ENCODE measurements at regions not wholly inside any gene's neighbourhood (a gene's known extent, or its start where the extent isn't known, plus 50 kb on each side); places are given as distances from the start of the nearest gene placed in this dataset.

- CTCF ChIA-PET (ENCODE audit: partially characterized antibody) = no interaction called here
- no peak overlapping the region for H3K18ac ChIP-seq (ENCODE audit: extremely low read depth, low read length)
- no peaks in the 10 kb centered on the region for H3K9me3 ChIP-seq (ENCODE audit: insufficient read depth in 2 of 2, low read depth in 1 of 2, low read length in 1 of 2)
- FAIRE-seq = no peak
- H2AK5ac ChIP-seq (ENCODE audit: low read depth, low read length) = no peak overlapping the region
- 86% methylated on average over 1 of the region's 1 CpG; no CpG with 5 or more reads in 1 of the 2 experiments for WGBS, 2 experiments (ENCODE audit: extremely low coverage in 1 of 2, insufficient coverage in 1 of 2, insufficient read length in 1 of 2, insufficient replicate concordance in 2 of 2, low coverage in 1 of 2, low lambda C conversion rate in 2 of 2, missing lambda C conversion rate in 1 of 2)
- no peaks in the 10 kb centered on the region for H3K23me2 ChIP-seq (ENCODE audit: low read depth, low read length)
- no peak overlapping the region for H3K23ac ChIP-seq (ENCODE audit: insufficient read length)
- H3K9ac ChIP-seq (replicated peaks in 1 of 4; ENCODE audit: extremely low read depth in 1 of 4, low read depth in 3 of 4, low read length in 3 of 4) = no peak overlapping the region
- no peak overlapping the region for H4K91ac ChIP-seq (replicated peaks; ENCODE audit: insufficient read length, low read length)
- no peak overlapping the region for H2BK5ac ChIP-seq (ENCODE audit: low read depth, low read length)
- no peak overlapping the region for H3K4me2 ChIP-seq (ENCODE audit: insufficient read depth in 1 of 2, low read depth in 2 of 2, low read length in 2 of 2)
- no peak for DNase-seq (ENCODE audit: low read depth in 1 of 2, low spot score in 2 of 2)
- no peaks in the 10 kb centered on the region for H3K79me2 ChIP-seq (ENCODE audit: control insufficient read depth in 1 of 2, insufficient read depth in 2 of 2, low read length in 2 of 2)
- no peak overlapping the region for H4K8ac ChIP-seq (ENCODE audit: extremely low read depth, insufficient read depth, low read length)
- H3K36me3 ChIP-seq (ENCODE audit: control insufficient read depth in 2 of 4, insufficient read depth in 4 of 4, low read length in 3 of 4) = no peaks in the 10 kb centered on the region
- no peak overlapping the region for H2BK20ac ChIP-seq (ENCODE audit: low read length)
- POLR2A ChIA-PET (ENCODE audit: partially characterized antibody) = no interaction called here
- no peak overlapping the region for H2BK120ac ChIP-seq (replicated peaks; ENCODE audit: low read depth, low read length)
- no peaks in the 10 kb centered on the region for H3K27me3 ChIP-seq (replicated peaks in 1 of 4; ENCODE audit: control insufficient read depth in 3 of 4, extremely low read depth in 1 of 4, insufficient read depth in 3 of 4, low read length in 3 of 4)
- H2AFZ ChIP-seq (ENCODE audit: low read length) = no peak overlapping the region
- H3K14ac ChIP-seq (ENCODE audit: insufficient read length) = no peak overlapping the region
- H3K4ac ChIP-seq (replicated peaks; ENCODE audit: insufficient read length, low read depth, low read length) = no peak overlapping the region
- no peak overlapping the region for H3K4me3 ChIP-seq (ENCODE audit: extremely low read depth in 1 of 4, insufficient read depth in 2 of 4, low read depth in 3 of 4, low read length in 4 of 4)
- H2BK15ac ChIP-seq (ENCODE audit: low read length) = no peak overlapping the region
- H2BK12ac ChIP-seq (ENCODE audit: low read depth, low read length) = no peak overlapping the region
- H3K27ac ChIP-seq (ENCODE audit: low read depth, low read length) = no peak overlapping the region
- no peaks in the 10 kb centered on the region for H4K20me1 ChIP-seq (replicated peaks in 1 of 2; ENCODE audit: control insufficient read depth in 1 of 2, insufficient read depth in 2 of 2, low read length in 2 of 2)
- H3K4me1 ChIP-seq (replicated peaks in 1 of 4; ENCODE audit: control insufficient read depth in 3 of 4, insufficient read depth in 4 of 4, low read length in 3 of 4) = no peaks in the 10 kb centered on the region
- no peaks in the 10 kb centered on the region for H3K79me1 ChIP-seq (ENCODE audit: low read depth, low read length)
- H4K5ac ChIP-seq (ENCODE audit: insufficient read length, low read depth, low read length) = no peak overlapping the region
- H3K56ac ChIP-seq (replicated peaks; ENCODE audit: insufficient read length, low read depth, low read length) = no peak overlapping the region
- no peak for TF ChIP-seq TAF1 (IDR thresholded peaks at IDR 0.05; ENCODE audit: low read depth, low read length)
- TF ChIP-seq POU5F1 (IDR thresholded peaks at IDR 0.05; ENCODE audit: low read depth, low read length) = no peak
- TF ChIP-seq CEBPB (IDR thresholded peaks at IDR 0.05; ENCODE audit: low read depth, low read length) = no peak
- no peak for TF ChIP-seq FOSL1 (IDR thresholded peaks at IDR 0.05; ENCODE audit: insufficient read depth, low read depth, low read length)
- TF ChIP-seq KDM1A (IDR thresholded peaks at IDR 0.05; ENCODE audit: borderline replicate concordance, low read length) = no peak
- TF ChIP-seq CREB1 (IDR thresholded peaks at IDR 0.05) = no peak
- TF ChIP-seq SIX5 (IDR thresholded peaks at IDR 0.05; ENCODE audit: low read depth, low read length) = no peak
- no peak for TF ChIP-seq EZH2 (IDR thresholded peaks at IDR 0.05; ENCODE audit: low read depth, low read length, severe bottlenecking)
- TF ChIP-seq MAFK (IDR thresholded peaks at IDR 0.05; ENCODE audit: low read depth, low read length) = no peak
- TF ChIP-seq ZNF274 (IDR thresholded peaks at IDR 0.05; ENCODE audit: borderline replicate concordance, extremely low read depth, low read length) = no peak
- TF ChIP-seq GTF2F1 (IDR thresholded peaks at IDR 0.05; ENCODE audit: borderline replicate concordance, low read depth, low read length) = no peak
- no peak for TF ChIP-seq GABPA (IDR thresholded peaks at IDR 0.05; ENCODE audit: borderline replicate concordance, insufficient read depth, low read length)
- no peak for TF ChIP-seq JUN (IDR thresholded peaks at IDR 0.05; ENCODE audit: low read depth, low read length)
- no peak for TF ChIP-seq ASH2L (IDR thresholded peaks at IDR 0.05; ENCODE audit: low read length)
- no peak for TF ChIP-seq HDAC2 (IDR thresholded peaks at IDR 0.05; ENCODE audit: borderline replicate concordance in 1 of 2, low read depth in 2 of 2, low read length in 2 of 2)
- TF ChIP-seq TEAD4 (IDR thresholded peaks at IDR 0.05; ENCODE audit: low read depth, low read length) = no peak
- TF ChIP-seq SP4 (IDR thresholded peaks at IDR 0.05; ENCODE audit: low read length) = no peak
Observed at GRCh38 chr4:31246856-31247255, 526.7 kb downstream of the PCDH7 start.
